Activated CD8-positive, alpha-beta memory T cell treated with anti-CD3 and anti-CD28 coated beads for 36 hours (primary cell): ENCODE measurements at regions not wholly inside any gene's neighbourhood (a gene's known extent, or its start where the extent isn't known, plus 50 kb on each side); places are given as distances from the start of the nearest gene placed in this dataset.
"Not testable (repeated sequence)": the region's sequence is repeated elsewhere in the genome, so short reads cannot be mapped to it uniquely, and the experiment has no call there.

ENCODE experiments used
- CTCF ChIA-PET: fragments of 350-600 bp; sonication (Branson Sonifier 250); formaldehyde crosslinking; loops from one replicate; lab custom pipeline; 2021; ENCODE audit warnings: antibody characterized with exemption; lab: Charles Lee
- POLR2A ChIA-PET: fragments of 350-600 bp; sonication (Branson Sonifier 250); formaldehyde crosslinking; loops from one replicate; lab custom pipeline; 2021; ENCODE audit warnings: antibody characterized with exemption; lab: Charles Lee

DNA sequence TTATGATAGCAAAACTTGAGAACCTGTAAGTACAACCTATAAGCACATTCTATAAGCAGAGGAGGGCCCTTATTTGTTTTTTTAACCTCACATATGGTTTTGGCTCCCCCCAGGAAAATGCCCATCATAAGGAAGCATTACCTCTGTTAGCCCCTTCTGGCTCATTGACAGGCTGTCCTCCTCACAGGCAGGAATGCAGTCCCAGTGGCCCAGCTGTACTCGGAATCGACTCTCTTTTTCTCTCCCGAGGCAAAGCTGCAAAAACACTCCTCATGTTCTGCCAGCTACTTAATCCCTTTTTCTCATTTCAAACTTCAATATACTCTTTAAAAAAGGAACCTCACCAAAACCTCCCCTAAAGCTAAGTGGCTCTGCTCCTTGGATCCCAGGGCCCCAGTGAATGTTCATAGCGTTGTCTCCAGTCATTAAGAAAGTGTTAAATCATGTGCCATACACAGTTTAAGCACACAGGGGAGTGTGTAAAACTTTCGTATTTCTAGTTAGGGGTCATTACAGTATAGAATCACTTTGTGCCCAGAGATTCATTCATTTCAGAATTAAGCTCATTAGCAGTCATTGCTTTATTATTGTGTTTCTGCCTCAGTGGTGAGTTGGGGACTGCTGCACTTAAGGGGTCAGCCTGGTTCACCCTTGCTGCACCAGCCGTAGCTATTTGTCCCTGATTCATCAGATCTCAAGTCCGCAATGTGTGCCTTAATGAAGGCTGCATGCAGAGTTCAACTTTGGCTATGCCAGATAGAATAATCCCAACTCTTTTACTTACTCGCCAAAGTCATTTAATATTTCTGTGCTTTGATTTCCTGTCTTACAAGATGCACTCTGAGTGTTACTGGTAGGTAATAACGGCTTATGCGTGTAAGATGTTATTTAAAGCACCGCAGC lies 57.6 kb downstream of the JRKL start:
- ChIA-PET POLR2A (no interaction called here), CTCF (interaction anchor here (1.0 kb wide), 1 partner anchor 8 kb away, joined by 3 read pairs; no protein-coding TSS in a partner anchor)

DNA sequence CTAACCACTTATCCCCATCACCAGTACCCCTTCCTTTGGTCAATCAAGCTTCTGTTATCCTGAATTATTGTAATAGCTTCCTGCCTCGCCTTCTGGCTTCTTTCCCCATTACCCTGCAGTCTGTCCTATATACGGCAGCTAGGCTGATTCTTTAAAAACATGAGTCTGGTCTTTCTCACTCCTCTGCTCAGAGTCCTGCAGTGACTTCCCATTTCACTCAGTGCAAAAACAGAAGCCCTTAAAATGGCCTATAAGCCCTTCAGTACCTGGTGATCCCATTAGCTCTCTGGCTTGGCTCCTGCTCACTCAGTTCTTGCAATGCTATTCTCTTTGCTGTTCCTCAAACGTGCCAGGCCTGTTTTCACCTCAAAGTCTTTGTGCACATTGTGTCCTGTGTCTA lies 58.4 kb downstream of the JRKL start:
- CTCF ChIA-PET: interaction anchor here (1.0 kb wide), 1 partner anchor 9 kb away, joined by 3 read pairs; no protein-coding TSS in a partner anchor
- POLR2A ChIA-PET: no interaction called here

DNA sequence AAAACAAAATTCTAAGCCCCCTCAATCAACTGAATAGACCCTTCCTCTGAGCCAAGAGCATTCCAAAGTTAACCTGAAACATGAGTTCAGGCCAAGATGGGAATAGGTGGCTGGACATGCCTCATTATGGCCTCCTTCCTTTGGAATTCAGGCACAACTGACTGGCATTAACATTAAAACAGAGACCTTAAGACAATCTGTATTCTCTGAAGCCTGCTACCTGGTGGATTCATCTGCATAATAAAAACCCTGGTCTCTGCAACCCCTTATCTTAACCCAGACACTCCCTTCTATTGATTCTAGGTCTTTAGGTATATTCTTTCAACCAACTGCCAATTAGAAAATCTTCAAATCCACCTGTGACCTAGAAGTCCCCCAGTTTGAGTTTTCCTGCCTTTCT lies 66.3 kb downstream of the JRKL start:
- ChIA-PET CTCF (no interaction called here), POLR2A (no interaction called here)

DNA sequence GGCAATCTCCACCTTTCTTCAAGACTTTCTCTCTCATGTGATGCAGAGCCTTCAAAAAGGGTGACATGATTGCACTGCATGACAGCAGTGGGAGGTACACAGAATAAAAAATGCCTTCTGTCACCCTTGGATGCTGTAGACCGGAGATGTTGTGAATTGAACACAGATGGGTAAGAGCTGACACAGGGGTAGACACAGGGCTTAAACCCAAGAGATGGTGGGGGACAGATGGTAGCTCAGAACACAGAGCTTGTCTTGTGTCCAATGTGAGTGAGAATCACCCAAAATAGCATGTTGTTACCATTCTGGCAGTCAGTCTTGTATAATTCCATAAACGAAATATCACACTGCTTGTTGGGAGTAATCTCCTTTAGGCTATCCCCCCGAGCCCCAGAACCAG lies 69.9 kb downstream of the JRKL start:
- POLR2A ChIA-PET: no interaction called here
- CTCF ChIA-PET: no interaction called here

DNA sequence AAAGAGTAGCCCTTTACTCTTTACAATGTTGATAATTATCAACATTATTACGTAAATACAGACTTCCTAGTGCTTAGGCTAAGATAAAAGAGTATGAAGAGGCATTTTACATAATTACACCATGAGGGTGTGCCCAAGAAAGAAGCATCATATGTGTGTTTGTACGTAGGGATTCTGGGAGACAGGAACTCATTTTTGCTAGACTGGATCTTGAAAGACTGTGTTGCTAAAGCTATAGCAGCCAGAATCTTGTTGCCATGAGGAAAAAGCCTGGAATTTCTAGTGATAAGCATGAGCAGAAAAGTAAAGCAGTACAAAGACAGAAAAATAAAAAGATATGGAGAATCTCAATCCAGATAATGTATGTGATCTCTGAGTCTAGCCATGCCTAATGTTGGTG lies 72.1 kb downstream of the JRKL start:
- CTCF ChIA-PET: no interaction called here
- POLR2A ChIA-PET: no interaction called here

DNA sequence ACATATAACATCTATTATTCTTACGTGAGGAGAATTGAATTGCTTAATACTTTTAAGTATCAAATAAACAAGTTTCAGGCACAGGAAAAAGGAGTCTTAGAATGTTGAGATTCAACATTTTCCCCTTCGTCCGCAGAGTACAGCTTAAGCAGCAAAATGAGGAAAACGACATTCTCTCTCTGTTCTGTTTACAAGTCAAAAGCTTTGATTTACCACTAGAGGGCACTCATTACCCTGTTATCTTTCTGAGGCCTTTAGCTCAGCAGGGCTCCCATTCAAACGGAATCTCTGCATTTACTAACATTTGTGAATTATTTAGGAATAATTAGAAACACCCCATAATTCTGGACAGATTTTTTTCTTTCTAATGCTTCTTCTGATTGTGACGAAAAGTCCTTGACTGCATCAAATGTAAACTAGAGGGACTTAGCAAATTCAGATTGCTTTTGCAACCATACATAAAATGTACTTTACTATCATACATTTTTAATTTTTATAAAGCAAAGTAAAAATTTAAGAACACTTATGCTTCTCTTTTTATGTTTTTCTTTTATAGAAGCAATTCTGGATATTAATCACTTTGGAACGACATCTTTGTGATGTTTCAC lies 75.0 kb downstream of the JRKL start:
- CTCF ChIA-PET: interaction anchor here (1.1 to 1.3 kb wide), 2 partner anchors 9 to 20 kb away, joined by 3 read pairs; no protein-coding TSS in a partner anchor
- POLR2A ChIA-PET: interaction anchor here (0.7 kb wide), 1 partner anchor 438 kb away, joined by 3 read pairs; no protein-coding TSS in a partner anchor

DNA sequence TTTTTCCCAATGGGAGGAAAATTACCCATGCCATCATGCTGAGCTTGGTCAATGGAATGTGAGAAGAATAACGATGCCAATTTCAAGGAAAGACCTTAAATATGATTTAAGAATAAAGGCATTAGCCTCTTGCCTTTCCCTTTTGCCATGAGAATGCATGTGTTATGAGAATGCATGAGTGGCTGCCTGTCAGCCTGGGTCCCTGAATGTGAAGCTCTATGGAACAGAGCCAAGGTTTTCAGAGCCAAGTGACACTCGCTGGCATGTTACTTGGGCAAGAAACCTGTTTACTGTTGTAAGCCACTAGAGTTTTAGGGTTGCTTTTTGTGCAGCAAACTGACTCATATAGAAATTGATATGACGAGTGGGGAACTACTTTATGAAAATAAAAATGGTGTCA lies 75.7 kb downstream of the JRKL start:
- CTCF ChIA-PET: interaction anchor here (0.8 kb wide), 1 partner anchor 10 kb away, joined by 3 read pairs; no protein-coding TSS in a partner anchor
- POLR2A ChIA-PET: no interaction called here

DNA sequence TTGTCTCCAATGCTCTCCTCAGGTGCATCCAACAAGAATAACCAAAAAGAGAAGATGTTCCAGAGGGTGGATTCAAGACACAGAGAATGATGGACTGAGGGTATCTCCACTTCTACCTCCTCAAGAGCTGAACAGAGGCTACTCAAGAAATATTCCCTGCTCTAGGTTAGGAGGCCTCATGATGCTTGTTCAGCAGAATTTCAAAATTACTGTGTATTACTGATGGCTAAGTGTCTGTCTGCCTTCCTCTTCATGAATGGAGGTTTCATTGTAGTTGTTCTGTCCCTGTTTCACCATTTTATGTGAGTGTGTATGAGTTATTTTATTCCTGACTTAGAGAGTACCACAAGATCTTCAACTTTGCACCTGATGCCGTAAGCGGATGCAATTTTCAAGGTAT lies 76.8 kb downstream of the JRKL start:
- POLR2A ChIA-PET: no interaction called here
- CTCF ChIA-PET: no interaction called here

DNA sequence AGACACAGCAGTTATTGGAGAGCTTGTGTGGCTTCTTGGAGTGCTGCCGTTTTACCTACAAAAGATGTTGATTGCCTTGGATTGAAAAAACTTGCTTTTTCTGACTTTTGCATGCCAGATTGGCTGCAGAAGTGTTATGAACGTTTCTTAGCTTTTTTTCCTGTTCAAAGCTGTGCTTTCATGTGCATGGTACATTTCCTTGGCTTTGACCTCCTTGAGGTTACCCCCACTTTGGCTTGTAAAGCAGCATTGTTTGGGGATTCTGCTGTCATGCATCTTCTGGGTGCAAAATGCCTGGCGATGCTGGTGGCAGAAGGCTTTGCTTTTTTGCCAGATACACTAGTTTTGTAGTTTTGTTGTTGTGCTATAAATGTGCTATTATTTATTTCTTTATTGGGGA lies 80.0 kb downstream of the JRKL start:
- ChIA-PET POLR2A (no interaction called here), CTCF (no interaction called here)

DNA sequence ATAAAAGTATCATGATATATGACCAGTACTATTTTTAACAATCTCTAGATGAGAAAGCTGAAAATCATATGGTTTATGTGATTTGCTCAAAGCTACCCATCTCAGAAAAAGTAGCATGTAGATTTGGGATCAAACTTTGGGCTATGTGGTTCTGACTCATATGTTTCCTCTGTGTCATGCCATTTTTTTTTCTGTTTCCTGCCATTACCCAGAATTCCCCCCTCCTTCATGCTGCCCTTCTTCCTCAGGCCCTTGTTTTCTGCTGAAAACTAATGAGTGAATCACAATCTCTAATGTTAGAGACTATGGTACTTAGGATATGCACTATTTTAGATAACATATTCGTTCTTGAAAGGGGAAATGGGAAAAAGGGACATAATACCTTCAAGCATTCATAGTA lies 80.7 kb downstream of the JRKL start:
- POLR2A ChIA-PET: no interaction called here
- CTCF ChIA-PET: no interaction called here

DNA sequence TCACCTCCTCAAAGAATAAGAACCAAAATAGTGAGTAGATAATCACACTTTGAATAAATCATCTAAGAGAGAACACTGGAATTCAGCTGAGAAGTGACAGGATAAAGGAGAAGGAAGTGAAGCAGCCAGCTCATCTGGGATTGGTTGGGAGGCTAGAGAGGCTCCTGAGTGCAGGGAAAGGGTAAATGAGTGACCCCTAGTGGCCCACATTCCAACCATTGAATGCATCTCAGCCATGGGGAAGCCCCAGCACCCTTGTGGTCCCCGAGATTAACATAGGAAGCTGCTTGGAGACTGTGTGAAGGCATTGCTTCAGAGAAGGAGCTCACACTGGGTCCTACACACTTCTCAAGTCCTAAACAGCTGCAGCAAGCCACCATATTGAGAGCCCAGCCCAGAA lies 82.3 kb downstream of the JRKL start:
- ChIA-PET CTCF (no interaction called here), POLR2A (no interaction called here)

DNA sequence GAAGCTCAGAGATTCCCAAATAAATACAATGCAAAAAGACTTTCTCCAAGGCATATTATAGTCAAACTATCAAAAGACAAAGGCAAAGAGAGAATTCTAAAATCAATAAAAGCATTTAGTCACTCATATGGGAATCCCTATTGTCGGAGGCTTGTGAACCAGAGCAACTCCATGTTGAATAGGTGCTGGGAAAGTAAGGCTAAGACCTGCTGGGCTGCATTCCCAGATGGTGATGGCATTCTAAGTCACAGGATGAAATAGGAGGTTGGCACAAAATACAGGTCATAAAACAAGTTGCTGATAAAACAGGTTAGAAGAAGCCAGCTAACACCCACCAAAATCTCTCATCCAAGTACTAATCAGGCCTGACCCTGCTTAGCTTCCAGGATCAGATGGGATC lies 84.5 kb downstream of the JRKL start:
- ChIA-PET CTCF (interaction anchor here (1.4 kb wide), 1 partner anchor 10 kb away, joined by 3 read pairs; no protein-coding TSS in a partner anchor), POLR2A (no interaction called here)

DNA sequence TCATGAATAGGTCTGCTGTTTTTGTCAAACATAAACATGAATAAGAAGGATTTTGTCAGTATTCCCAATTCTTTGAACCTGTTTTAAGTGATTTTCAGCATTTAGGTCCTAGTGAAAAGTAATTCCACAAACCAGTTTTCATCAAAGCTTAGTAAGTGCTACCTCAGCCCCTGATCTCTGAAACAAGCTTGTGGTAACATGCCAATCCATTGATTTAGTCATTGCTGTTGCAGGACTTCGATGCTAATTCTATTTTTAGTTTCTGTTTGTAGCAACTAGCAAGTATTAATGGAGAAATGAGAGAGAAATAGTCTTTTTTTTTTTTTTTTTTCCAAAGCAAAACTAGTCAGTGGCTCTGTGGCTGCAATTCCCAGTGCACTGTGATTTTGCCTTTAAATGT lies 91.4 kb downstream of the JRKL start:
- CTCF ChIA-PET: no interaction called here
- POLR2A ChIA-PET: no interaction called here

DNA sequence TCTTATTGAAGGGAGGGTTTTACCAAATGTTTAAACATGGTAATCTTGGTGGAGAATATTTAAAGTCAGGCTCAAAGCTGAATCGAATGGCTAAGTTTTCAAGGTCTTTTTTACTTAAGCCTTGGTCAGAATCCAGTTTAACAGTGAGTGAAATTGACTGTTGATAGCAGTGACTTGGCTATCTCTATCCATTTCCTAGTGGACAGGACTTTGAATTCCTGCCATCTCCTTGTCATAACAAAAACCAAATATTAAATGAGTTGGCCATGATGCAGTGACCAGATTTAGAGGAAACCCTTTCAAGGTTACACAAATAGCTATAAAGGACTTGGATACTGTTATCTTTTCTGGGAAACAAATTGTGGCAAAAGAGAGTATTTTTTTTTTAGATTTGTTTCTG lies 92.0 kb downstream of the JRKL start:
- ChIA-PET POLR2A (no interaction called here), CTCF (interaction anchor here (1.7 kb wide), 1 partner anchor 18 kb away, joined by 4 read pairs; no protein-coding TSS in a partner anchor)

DNA sequence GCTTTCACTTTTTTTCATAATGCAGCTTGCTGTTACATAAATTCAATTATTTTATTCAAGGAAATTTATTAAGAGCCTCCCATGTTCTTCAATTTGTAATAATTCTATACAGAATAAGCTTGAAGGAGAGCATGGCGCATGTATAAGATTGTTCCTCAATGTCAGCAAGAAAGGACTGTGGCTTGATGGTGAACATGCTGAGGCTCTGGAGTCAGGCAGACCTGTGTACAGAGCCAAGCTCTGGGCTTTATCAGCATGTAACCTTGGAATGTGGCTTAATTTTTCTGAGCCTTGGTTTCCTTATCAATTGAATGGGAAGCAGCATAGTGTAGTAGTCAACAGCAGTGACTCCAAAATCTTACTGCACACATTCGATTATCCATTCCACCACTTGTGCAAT lies 92.4 kb downstream of the JRKL start:
- ChIA-PET POLR2A (no interaction called here), CTCF (interaction anchor here (1.7 kb wide), 1 partner anchor 19 kb away, joined by 4 read pairs; no protein-coding TSS in a partner anchor)

DNA sequence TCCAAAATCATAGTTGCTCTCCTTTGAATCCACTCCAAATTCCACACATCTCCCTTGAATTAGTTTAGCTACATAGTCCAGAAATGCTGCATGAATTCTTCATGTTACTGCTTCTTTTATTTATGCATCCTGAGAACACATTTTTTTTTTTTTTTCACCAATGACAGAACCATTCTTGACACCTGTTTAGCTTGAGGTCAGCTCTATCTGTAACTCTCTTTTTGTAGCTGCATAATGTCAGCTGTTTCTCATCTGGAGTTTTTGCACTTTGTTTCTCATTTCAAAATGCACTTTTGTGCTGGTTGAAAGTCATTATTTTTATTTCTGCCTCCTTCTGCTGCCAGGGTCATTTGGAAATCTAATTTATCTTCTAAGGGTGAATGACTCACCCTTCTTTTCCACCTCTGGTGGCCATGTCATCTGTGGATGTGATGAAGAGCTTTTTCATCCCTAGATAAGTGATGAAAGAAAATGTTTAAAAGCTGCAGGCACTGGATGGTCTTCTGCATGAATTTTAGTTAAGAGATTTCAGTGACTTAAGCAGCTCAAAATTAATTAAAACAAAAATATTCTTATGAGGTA lies 93.7 kb downstream of the JRKL start:
- ChIA-PET CTCF (interaction anchor here (1.7 kb wide), 1 partner anchor 20 kb away, joined by 4 read pairs; no protein-coding TSS in a partner anchor), POLR2A (no interaction called here)

DNA sequence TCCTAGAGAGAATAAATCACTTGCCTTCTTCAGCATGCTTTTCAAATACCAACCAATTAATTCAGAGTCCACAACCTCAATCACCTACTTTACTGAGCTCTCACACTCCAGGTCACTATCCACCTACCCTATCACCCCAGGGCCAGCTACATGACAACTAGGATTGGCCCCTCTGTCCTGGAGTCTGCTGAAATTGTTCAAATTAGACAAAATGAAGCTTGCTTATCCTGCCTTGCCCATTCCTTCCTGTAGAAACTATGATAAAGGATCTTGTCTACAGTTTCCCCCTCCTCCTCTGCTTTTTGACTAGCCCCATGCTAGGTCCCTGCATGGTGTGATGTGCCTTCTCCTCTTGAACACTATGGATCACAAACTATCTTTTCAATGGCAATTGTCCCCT lies 94.5 kb downstream of the JRKL start:
- ChIA-PET CTCF (interaction anchor here (1.0 kb wide), 1 partner anchor 20 kb away, joined by 3 read pairs; no protein-coding TSS in a partner anchor), POLR2A (no interaction called here)

DNA sequence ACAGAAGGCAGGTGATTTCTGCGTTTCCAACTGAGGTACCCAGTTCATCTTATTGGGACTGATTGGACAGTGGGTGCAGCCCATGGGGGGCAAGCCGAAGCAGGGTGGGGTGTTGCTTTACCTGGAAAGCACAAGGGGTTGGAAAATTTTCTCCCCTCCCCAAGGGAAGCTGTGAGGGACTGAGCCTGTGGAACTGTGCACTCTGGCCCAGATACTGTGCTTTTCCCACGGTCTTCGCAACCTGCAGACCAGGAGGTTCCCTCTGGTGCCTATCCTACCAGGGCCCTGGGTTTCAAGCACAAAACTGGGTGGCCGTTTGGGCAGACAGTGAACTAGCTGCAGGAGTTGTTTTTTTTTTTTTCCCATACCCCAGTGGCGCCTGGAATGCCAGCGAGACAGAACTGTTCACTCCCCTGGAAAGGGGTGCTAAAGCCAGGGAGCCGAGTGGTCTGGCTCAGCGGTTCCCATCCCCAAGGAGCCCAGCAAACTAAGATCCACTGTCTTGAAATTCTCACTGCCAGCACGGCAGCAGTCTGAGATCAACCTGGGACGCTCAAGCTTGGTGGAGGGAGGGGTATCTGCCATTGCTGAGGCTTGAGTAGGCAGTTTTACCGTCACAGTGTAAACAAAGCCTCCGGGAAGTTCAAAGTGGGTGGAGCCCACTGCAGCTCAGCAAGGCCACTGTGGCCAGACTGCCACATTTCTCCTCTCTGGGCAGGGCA lies 97.2 kb downstream of the JRKL start:
- CTCF ChIA-PET: no interaction called here
- POLR2A ChIA-PET: no interaction called here

DNA sequence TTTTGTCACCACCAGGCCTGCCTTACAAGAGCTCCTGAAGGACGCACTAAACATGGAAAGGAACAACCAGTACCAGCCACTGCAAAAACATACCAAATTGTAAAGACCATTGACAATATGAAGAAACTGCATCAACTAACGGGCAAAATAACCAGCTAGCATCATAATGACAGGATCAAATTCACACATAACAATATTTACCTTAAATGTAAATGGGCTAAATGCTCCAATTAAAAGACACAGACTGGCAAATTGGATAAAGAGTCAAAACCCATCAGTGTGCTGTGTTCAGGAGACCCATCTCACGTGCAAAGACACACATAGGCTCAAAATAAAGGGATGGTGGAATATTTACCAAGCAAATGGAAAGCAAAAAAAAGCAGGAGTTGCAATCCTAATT lies 99.1 kb downstream of the JRKL start:
- CTCF ChIA-PET, POLR2A ChIA-PET: not testable (repeated sequence)
